ENCODE measurements at regions not wholly inside any gene's neighbourhood (a gene's known extent, or its start where the extent isn't known, plus 50 kb on each side); places are given as distances from the start of the nearest gene placed in this dataset.

- Histone ChIP-seq H3K4me3 (no peak overlapping the region), H3K27me3 (no peaks in the 10 kb centered on the region), H3K9me3 (no peaks in the 10 kb centered on the region), H3K27ac (no peak overlapping the region), H3K36me3 (no peaks in the 10 kb centered on the region), H3K4me1 (peaks cover 15 to 16% of the 10 kb centered on the region in 2 donors)
- DNase-seq (no peak), ATAC-seq (no peak)
- TF ChIP-seq CTCF (IDR thresholded peaks at IDR 0.05 in 4 of 5, conservative IDR thresholded peaks at IDR 0.05 in 1 of 5) (no peak), POLR2A (IDR thresholded peaks at IDR 0.05) (no peak)
- intact Hi-C loops (cut with DNase I; ENCODE audit: low total_unique reads): loop anchor here (5.0 to 10.0 kb wide), 2 partner anchors 847 to 1279 kb away; no protein-coding TSS in a partner anchor
- in situ Hi-C loops (cut with MboI; ENCODE audit: low sequenced_read_pairs in 4 of 4): loop anchor here in 2 of 4 donors (25.0 kb wide), 1 partner anchor 844 kb away; no protein-coding TSS in a partner anchor
Measured at GRCh38 chr3:28917895-28918475, 362.9 kb upstream of the RBMS3 start.

GRCh38 chr3:28922376-28922775 is 358.5 kb upstream of the RBMS3 start:
- intact Hi-C loops (cut with DNase I; ENCODE audit: low total_unique reads) (no loop called here), in situ Hi-C loops (cut with MboI; ENCODE audit: low sequenced_read_pairs in 4 of 4) (loop anchor here in 2 of 4 donors (25.0 kb wide), 1 partner anchor 840 kb away; no protein-coding TSS in a partner anchor)
- H3K4me1 ChIP-seq: no peaks in the 10 kb centered on the region
- H3K27me3 ChIP-seq: no peaks in the 10 kb centered on the region
- TF ChIP-seq POLR2A (IDR thresholded peaks at IDR 0.05) (no peak), CTCF (IDR thresholded peaks at IDR 0.05 in 4 of 5, conservative IDR thresholded peaks at IDR 0.05 in 1 of 5) (no peak)
- H3K9me3 ChIP-seq: no peaks in the 10 kb centered on the region
- no peak overlapping the region for H3K4me3 ChIP-seq
- ATAC-seq (no peak), DNase-seq (no peak)
- no peaks in the 10 kb centered on the region for H3K36me3 ChIP-seq
- H3K27ac ChIP-seq: no peak overlapping the region

- no peaks in the 10 kb centered on the region for H3K4me1 ChIP-seq
- DNase-seq (no peak), ATAC-seq (no peak)
- no peaks in the 10 kb centered on the region for H3K27me3 ChIP-seq
- no peaks in the 10 kb centered on the region for H3K9me3 ChIP-seq
- no peak overlapping the region for H3K4me3 ChIP-seq
- in situ Hi-C loops (cut with MboI; ENCODE audit: low sequenced_read_pairs in 4 of 4): loop anchor here in 2 of 4 donors (25.0 kb wide), 1 partner anchor 838 kb away; no protein-coding TSS in a partner anchor
- no peaks in the 10 kb centered on the region for H3K36me3 ChIP-seq
- no peak overlapping the region for H3K27ac ChIP-seq
- TF ChIP-seq POLR2A (IDR thresholded peaks at IDR 0.05) (no peak), CTCF (IDR thresholded peaks at IDR 0.05 in 4 of 5, conservative IDR thresholded peaks at IDR 0.05 in 1 of 5) (no peak)
- intact Hi-C loops (cut with DNase I; ENCODE audit: low total_unique reads): no loop called here
Measured at GRCh38 chr3:28923994-28924393, 356.9 kb upstream of the RBMS3 start.

- Histone ChIP-seq H3K27me3 (no peaks in the 10 kb centered on the region), H3K4me3 (no peak overlapping the region), H3K27ac (no peak overlapping the region), H3K36me3 (no peaks in the 10 kb centered on the region), H3K9me3 (no peaks in the 10 kb centered on the region), H3K4me1 (no peaks in the 10 kb centered on the region)
- no peak for DNase-seq
- in situ Hi-C loops (cut with MboI; ENCODE audit: low sequenced_read_pairs in 4 of 4) (loop anchor here in 2 of 4 donors (25.0 kb wide), 1 partner anchor 837 kb away; no protein-coding TSS in a partner anchor), intact Hi-C loops (cut with DNase I; ENCODE audit: low total_unique reads) (no loop called here)
- ATAC-seq: no peak
- no peak for TF ChIP-seq POLR2A (IDR thresholded peaks at IDR 0.05)
- TF ChIP-seq CTCF (IDR thresholded peaks at IDR 0.05 in 4 of 5, conservative IDR thresholded peaks at IDR 0.05 in 1 of 5): no peak
Measured at GRCh38 chr3:28924744-28925360, 356.0 kb upstream of the RBMS3 start.

Measured in gastrocnemius medialis (tissue), 4 donors.